ENCODE measurements at regions not wholly inside any gene's neighbourhood (a gene's known extent, or its start where the extent isn't known, plus 50 kb on each side); places are given as distances from the start of the nearest gene placed in this dataset.

- H3K4me3 ChIP-seq (ENCODE audit: low read depth, low read length): no peak overlapping the region
- no peak for TF ChIP-seq CTCF (IDR thresholded peaks at IDR 0.05; ENCODE audit: control insufficient read depth, extremely low read depth, insufficient read depth)
- DNase-seq (ENCODE audit: low read depth): no peak
These were observed 114.6 kb upstream of the FAT1 start for GRCh38 chr4:186838295-186838694.

- DNase-seq (ENCODE audit: low read depth): no peak
- no peak for TF ChIP-seq CTCF (IDR thresholded peaks at IDR 0.05; ENCODE audit: control insufficient read depth, extremely low read depth, insufficient read depth)
- H3K4me3 ChIP-seq (ENCODE audit: low read depth, low read length): no peak overlapping the region
These were observed 115.7 kb upstream of the FAT1 start for GRCh38 chr4:186839122-186840037.

- no peak overlapping the region for H3K4me3 ChIP-seq (ENCODE audit: low read depth, low read length)
- no peak for TF ChIP-seq CTCF (IDR thresholded peaks at IDR 0.05; ENCODE audit: control insufficient read depth, extremely low read depth, insufficient read depth)
- no peak for DNase-seq (ENCODE audit: low read depth)
These were observed 116.6 kb upstream of the FAT1 start for GRCh38 chr4:186840222-186840701.

GRCh38 chr4:186840771-186841301 is 117.2 kb upstream of the FAT1 start:
- H3K4me3 ChIP-seq (ENCODE audit: low read depth, low read length): no peak overlapping the region
- no peak for DNase-seq (ENCODE audit: low read depth)
- TF ChIP-seq CTCF (IDR thresholded peaks at IDR 0.05; ENCODE audit: control insufficient read depth, extremely low read depth, insufficient read depth): no peak

DNA sequence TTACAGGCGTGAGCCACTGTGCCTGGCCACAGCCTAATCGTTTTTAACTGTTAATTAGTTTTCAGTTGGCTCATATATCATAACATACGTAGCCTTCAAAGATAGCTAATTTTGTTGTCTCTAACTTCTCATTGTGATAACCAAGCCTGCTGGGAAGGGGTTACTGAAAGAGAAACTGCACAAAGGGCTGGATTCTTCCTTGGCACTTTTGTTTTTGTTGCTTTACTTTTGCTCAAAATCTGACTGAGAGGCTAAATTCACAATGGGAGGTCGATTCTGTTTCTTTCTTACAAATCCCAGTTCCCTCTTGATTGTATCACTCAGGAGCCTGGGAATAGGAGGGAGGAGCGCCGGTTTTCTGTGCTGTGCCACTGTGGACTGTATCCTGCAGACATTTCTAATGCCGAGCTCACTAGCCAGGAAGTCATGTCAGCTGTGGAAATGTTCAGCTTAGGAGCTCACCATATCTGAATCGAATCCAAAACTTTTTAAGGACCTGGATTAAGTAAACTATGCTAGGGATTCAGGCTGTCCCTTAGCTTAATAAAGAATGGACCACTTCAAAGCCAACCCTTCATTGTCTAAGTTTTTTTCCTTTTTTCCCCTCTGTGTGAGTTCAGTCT is 120.5 kb upstream of the FAT1 start:
- DNase-seq (ENCODE audit: low read depth): no peak
- no peak for TF ChIP-seq CTCF (IDR thresholded peaks at IDR 0.05; ENCODE audit: control insufficient read depth, extremely low read depth, insufficient read depth)
- H3K4me3 ChIP-seq (ENCODE audit: low read depth, low read length): no peak overlapping the region

GRCh38 chr4:186845137-186845842 is 121.6 kb upstream of the FAT1 start:
- TF ChIP-seq CTCF (IDR thresholded peaks at IDR 0.05; ENCODE audit: control insufficient read depth, extremely low read depth, insufficient read depth): no peak
- no peak for DNase-seq (ENCODE audit: low read depth)
- no peak overlapping the region for H3K4me3 ChIP-seq (ENCODE audit: low read depth, low read length)
